HG02885 (cell line): ENCODE measurements at regions not wholly inside any gene's neighbourhood (a gene's known extent, or its start where the extent isn't known, plus 50 kb on each side); places are given as distances from the start of the nearest gene placed in this dataset.
"Not testable (repeated sequence)": the region's sequence is repeated elsewhere in the genome, so short reads cannot be mapped to it uniquely, and the experiment has no call there.

Experiments
- ATAC-seq: cut with Tn5 transposase; IDR thresholded peaks from one replicate; pipeline ENCODE4 v1.9.1; 2021; ENCODE audit warnings: mild to moderate bottlenecking; ENCODE audit not compliant: unreplicated experiment, poor library complexity

GRCh38 chr2:58514252-58514651, 273.1 kb upstream of the FANCL start:
- peak; percentile 91 for ATAC-seq

- no peak for ATAC-seq
Measured at GRCh38 chr2:58512878-58513277, 271.8 kb upstream of the FANCL start.

- ATAC-seq: no peak
Measured at GRCh38 chr2:58508006-58508405, 266.9 kb upstream of the FANCL start.

- ATAC-seq: no peak
Measured at GRCh38 chr2:58503918-58504317, 262.8 kb upstream of the FANCL start.

- ATAC-seq: no peak
Measured at GRCh38 chr2:58502931-58503330, 261.8 kb upstream of the FANCL start.

GRCh38 chr2:58501371-58502160, 260.4 kb upstream of the FANCL start:
- ATAC-seq: no peak

GRCh38 chr2:58497168-58497567, 256.0 kb upstream of the FANCL start:
- ATAC-seq: no peak

- ATAC-seq: no peak
Measured at GRCh38 chr2:58495806-58496205, 254.7 kb upstream of the FANCL start.

GRCh38 chr2:58494071-58494501, 253.0 kb upstream of the FANCL start:
- ATAC-seq: no peak

GRCh38 chr2:58484629-58485028, 243.5 kb upstream of the FANCL start:
- no peak for ATAC-seq

- ATAC-seq: no peak
Measured at GRCh38 chr2:58484221-58484620, 243.1 kb upstream of the FANCL start.

- no peak for ATAC-seq
Measured at GRCh38 chr2:58483307-58483706, 242.2 kb upstream of the FANCL start.

- ATAC-seq: no peak
Measured at GRCh38 chr2:58481670-58482069, 240.5 kb upstream of the FANCL start.

GRCh38 chr2:58480141-58480540, 239.0 kb upstream of the FANCL start:
- no peak for ATAC-seq

GRCh38 chr2:58479535-58480140, 238.5 kb upstream of the FANCL start:
- ATAC-seq: no peak

- no peak for ATAC-seq
Measured at GRCh38 chr2:58476556-58476955, 235.4 kb upstream of the FANCL start.

- no peak for ATAC-seq
Measured at GRCh38 chr2:58475756-58476155, 234.6 kb upstream of the FANCL start.

GRCh38 chr2:58473165-58473564, 232.0 kb upstream of the FANCL start:
- no peak for ATAC-seq

- peak; percentile 61 for ATAC-seq
Measured at GRCh38 chr2:58466804-58467203, 225.7 kb upstream of the FANCL start.

GRCh38 chr2:58466021-58466420, 224.9 kb upstream of the FANCL start:
- ATAC-seq: not testable (repeated sequence)

GRCh38 chr2:58460670-58461069, 219.5 kb upstream of the FANCL start:
- no peak for ATAC-seq
